ENCODE measurements at regions not wholly inside any gene's neighbourhood (a gene's known extent, or its start where the extent isn't known, plus 50 kb on each side); places are given as distances from the start of the nearest gene placed in this dataset.

DNA sequence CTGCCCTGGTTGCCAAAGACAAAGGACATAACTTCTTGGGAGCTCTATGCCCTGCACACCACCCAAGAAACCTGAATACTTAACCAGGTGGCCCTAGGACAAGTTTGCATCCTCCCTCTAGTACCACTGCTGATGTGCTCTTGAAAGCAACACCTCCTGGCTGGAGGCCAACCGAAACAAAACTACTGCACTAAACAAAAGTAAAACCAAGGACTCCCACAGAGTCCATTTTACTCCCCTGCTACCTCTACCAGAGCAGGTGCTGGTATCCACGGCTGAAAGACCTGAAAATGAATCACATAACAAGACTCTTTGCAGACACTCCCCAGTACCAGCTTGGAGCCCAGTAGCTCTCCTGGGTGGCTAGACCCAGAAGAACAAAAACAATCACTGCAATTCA lies 941.8 kb downstream of the RAPGEF2 start:
- Histone ChIP-seq H3K9me3 (ENCODE audit: insufficient read depth, low read length) (no peaks in the 10 kb centered on the region), H3K4me2 (ENCODE audit: low read length) (no peak overlapping the region), H3K27me3 (ENCODE audit: low read depth, low read length) (no peaks in the 10 kb centered on the region), H3K27ac (ENCODE audit: low read length) (no peak overlapping the region), H3K4me3 (ENCODE audit: low read length) (no peak overlapping the region), H3K79me2 (ENCODE audit: low read length) (no peaks in the 10 kb centered on the region), H3K9ac (ENCODE audit: low read length) (no peak overlapping the region), H3K36me3 (replicated peaks; ENCODE audit: low read depth, low read length) (no peaks in the 10 kb centered on the region), H2AFZ (ENCODE audit: low read depth, low read length) (no peak overlapping the region), H3K4me1 (ENCODE audit: low read length) (no peaks in the 10 kb centered on the region), H4K20me1 (ENCODE audit: insufficient read depth, low read length) (no peaks in the 10 kb centered on the region)
- TF ChIP-seq, protein P1, sequence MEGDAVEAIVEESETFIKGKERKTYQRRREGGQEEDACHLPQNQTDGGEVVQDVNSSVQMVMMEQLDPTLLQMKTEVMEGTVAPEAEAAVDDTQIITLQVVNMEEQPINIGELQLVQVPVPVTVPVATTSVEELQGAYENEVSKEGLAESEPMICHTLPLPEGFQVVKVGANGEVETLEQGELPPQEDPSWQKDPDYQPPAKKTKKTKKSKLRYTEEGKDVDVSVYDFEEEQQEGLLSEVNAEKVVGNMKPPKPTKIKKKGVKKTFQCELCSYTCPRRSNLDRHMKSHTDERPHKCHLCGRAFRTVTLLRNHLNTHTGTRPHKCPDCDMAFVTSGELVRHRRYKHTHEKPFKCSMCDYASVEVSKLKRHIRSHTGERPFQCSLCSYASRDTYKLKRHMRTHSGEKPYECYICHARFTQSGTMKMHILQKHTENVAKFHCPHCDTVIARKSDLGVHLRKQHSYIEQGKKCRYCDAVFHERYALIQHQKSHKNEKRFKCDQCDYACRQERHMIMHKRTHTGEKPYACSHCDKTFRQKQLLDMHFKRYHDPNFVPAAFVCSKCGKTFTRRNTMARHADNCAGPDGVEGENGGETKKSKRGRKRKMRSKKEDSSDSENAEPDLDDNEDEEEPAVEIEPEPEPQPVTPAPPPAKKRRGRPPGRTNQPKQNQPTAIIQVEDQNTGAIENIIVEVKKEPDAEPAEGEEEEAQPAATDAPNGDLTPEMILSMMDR (IDR thresholded peaks at IDR 0.05; ENCODE audit: low read depth, low read length), result no peak
- no peak for TF ChIP-seq EZH2phosphoT487 (IDR thresholded peaks at IDR 0.05; ENCODE audit: low read depth)

DNA sequence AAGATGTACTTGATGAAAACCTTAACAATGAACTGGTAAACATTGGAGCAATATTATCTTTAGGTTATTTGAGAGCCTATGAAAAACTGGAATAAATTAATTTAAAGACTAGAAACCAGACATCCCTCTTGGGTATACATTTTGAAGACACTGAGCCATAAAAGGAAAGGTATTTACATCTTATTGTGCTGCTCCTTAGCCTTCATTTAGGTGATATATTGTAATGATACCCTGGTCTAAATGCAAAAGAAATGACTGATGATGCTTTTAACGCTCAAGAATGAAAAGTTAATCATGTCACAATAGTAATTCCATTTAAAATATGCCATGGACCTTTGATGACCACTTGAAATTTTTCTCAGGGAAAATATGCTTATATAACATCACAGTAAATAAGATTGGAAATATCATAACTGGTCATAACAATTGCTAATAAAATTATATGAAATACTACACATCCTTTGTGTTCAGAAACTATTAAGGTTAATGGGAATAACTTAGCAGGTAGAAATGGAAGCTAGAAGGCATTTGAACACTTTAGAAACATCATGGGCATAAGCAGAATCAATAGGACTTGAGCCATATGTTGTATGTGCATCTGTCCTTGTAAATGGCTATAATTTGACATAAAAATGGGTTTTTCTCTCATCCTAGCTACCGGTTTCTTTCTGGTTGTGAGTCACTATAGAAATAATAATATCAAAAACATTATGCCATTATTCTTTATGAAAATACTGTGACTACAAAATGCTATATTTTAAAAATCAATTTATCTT lies 979.7 kb downstream of the RAPGEF2 start:
- Histone ChIP-seq H3K27me3 (ENCODE audit: low read depth, low read length) (no peaks in the 10 kb centered on the region), H3K4me2 (ENCODE audit: low read length) (no peak overlapping the region)
- no peak for TF ChIP-seq EZH2phosphoT487 (IDR thresholded peaks at IDR 0.05; ENCODE audit: low read depth)
- TF ChIP-seq, protein P1 (IDR thresholded peaks at IDR 0.05; ENCODE audit: low read depth, low read length), result no peak

DNA sequence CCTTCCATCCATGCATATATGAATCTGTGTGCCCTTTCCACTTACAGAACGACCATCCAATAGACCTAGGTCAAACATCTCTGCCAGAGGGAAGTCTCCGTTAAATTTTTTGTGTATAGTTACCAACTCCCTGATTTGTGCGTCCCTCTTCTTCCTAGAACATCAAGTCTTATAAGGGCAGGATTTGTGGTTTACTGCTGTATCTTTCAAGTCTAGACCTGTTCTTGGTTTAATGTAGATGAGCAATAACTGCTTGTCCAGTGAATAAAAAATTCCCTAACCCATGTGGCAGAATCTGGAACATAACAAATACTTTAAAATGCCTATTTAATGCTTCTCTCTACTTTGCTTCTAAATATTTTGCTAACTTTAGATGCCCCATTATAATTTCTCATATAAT lies 988.8 kb downstream of the RAPGEF2 start:
- H3K4me2 ChIP-seq (ENCODE audit: low read length), result no peak overlapping the region
- no peaks in the 10 kb centered on the region for H4K20me1 ChIP-seq (ENCODE audit: insufficient read depth, low read length)
- no peak overlapping the region for H2AFZ ChIP-seq (ENCODE audit: low read depth, low read length)
- H3K4me1 ChIP-seq (ENCODE audit: low read length), result no peaks in the 10 kb centered on the region
- H3K9me3 ChIP-seq (ENCODE audit: insufficient read depth, low read length), result no peaks in the 10 kb centered on the region
- no peaks in the 10 kb centered on the region for H3K36me3 ChIP-seq (replicated peaks; ENCODE audit: low read depth, low read length)
- no peaks in the 10 kb centered on the region for H3K79me2 ChIP-seq (ENCODE audit: low read length)
- no peak overlapping the region for H3K27ac ChIP-seq (ENCODE audit: low read length)
- no peak overlapping the region for H3K4me3 ChIP-seq (ENCODE audit: low read length)
- H3K9ac ChIP-seq (ENCODE audit: low read length), result no peak overlapping the region
- TF ChIP-seq EZH2phosphoT487 (IDR thresholded peaks at IDR 0.05; ENCODE audit: low read depth), result no peak
- TF ChIP-seq, protein P1 (IDR thresholded peaks at IDR 0.05; ENCODE audit: low read depth, low read length), result no peak
- no peaks in the 10 kb centered on the region for H3K27me3 ChIP-seq (ENCODE audit: low read depth, low read length)

More for the DNA sequence above, 979.7 kb downstream of the RAPGEF2 start:
- H3K4me1 ChIP-seq (ENCODE audit: low read length), result peaks cover 4% of the 10 kb centered on the region; the same call in 1 of the 2 replicates
- no peak overlapping the region for H3K4me3 ChIP-seq (ENCODE audit: low read length)
- no peaks in the 10 kb centered on the region for H3K79me2 ChIP-seq (ENCODE audit: low read length)
- no peaks in the 10 kb centered on the region for H3K36me3 ChIP-seq (replicated peaks; ENCODE audit: low read depth, low read length)
- H2AFZ ChIP-seq (ENCODE audit: low read depth, low read length), result no peak overlapping the region
- no peaks in the 10 kb centered on the region for H4K20me1 ChIP-seq (ENCODE audit: insufficient read depth, low read length)
- no peak overlapping the region for H3K9ac ChIP-seq (ENCODE audit: low read length)
- no peaks in the 10 kb centered on the region for H3K9me3 ChIP-seq (ENCODE audit: insufficient read depth, low read length)
- no peak overlapping the region for H3K27ac ChIP-seq (ENCODE audit: low read length)

DNA sequence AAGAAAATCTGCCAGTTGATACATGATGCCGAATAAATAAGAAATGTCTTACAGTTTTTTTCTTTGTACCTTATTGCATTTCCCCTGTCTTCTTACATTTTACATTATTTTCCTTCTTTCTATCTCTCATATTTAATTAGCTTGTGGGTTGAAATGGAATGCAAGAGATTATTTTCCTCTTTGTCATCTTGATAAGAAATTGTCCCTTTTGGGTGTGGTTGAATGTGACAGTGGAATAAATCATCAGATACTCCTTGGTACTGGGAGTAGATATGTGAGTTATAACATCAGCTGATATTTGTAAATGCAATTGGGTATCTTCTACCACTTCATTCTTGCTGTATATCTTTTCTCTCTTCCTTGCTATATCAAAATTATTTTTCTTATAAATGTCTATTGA lies 997.4 kb downstream of the RAPGEF2 start:
- no peaks in the 10 kb centered on the region for H3K9me3 ChIP-seq (ENCODE audit: insufficient read depth, low read length)

More for the DNA sequence above, 997.4 kb downstream of the RAPGEF2 start:
- no peaks in the 10 kb centered on the region for H3K4me1 ChIP-seq (ENCODE audit: low read length)
- H3K4me3 ChIP-seq (ENCODE audit: low read length), result no peak overlapping the region
- no peak for TF ChIP-seq EZH2phosphoT487 (IDR thresholded peaks at IDR 0.05; ENCODE audit: low read depth)
- TF ChIP-seq, protein P1 (IDR thresholded peaks at IDR 0.05; ENCODE audit: low read depth, low read length), result no peak
- no peak overlapping the region for H3K9ac ChIP-seq (ENCODE audit: low read length)
- no peak overlapping the region for H3K27ac ChIP-seq (ENCODE audit: low read length)
- H3K27me3 ChIP-seq (ENCODE audit: low read depth, low read length), result no peaks in the 10 kb centered on the region
- H4K20me1 ChIP-seq (ENCODE audit: insufficient read depth, low read length), result no peaks in the 10 kb centered on the region
- no peak overlapping the region for H3K4me2 ChIP-seq (ENCODE audit: low read length)
- H3K79me2 ChIP-seq (ENCODE audit: low read length), result no peaks in the 10 kb centered on the region
- H3K36me3 ChIP-seq (replicated peaks; ENCODE audit: low read depth, low read length), result no peaks in the 10 kb centered on the region
- no peak overlapping the region for H2AFZ ChIP-seq (ENCODE audit: low read depth, low read length)

Data from OCI-LY3 (cell line).